ENCODE measurements at regions not wholly inside any gene's neighbourhood (a gene's known extent, or its start where the extent isn't known, plus 50 kb on each side); places are given as distances from the start of the nearest gene placed in this dataset.
A peak's percentile ranks its signal among the peaks of the same experiment; 100 is the strongest.

- DNase-seq = no peak
Observed at GRCh38 chr6:14276071-14276470, 158.5 kb downstream of the CD83 start.

GRCh38 chr6:14276667-14277404 is 159.3 kb downstream of the CD83 start:
- DNase-seq = no peak

DNA sequence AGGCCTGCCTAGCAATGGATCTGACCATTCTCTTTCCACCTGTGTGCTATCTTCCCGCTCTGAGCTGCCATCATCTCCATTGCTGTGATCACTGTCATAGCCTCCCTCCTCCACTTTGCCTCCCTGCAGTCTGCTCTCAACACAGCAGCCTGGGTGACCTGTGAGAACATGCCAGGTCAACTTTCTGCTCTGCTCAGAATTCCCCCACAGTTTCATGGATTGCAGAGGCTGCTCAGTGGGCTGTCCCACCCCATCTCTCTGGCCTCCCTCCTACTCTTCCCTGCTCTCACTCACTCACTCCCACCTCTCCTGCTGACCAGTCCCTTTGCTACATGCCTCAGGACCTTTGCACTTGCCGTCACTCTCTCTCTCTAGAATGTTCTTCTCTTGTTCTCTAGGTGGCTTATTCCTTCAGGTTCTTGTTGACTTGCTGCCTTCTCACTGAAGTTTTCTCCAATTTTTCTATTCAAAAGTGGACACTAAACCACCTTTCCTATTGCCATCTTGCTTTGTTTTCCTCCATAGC is 159.9 kb downstream of the CD83 start:
- DNase-seq = no peak

GRCh38 chr6:14278006-14278405 is 160.4 kb downstream of the CD83 start:
- DNase-seq = no peak

GRCh38 chr6:14278446-14278845 is 160.9 kb downstream of the CD83 start:
- DNase-seq = no peak

- DNase-seq = no peak
Observed at GRCh38 chr6:14280006-14280510, 162.5 kb downstream of the CD83 start.

- no peak for DNase-seq
Observed at GRCh38 chr6:14280766-14281293, 163.3 kb downstream of the CD83 start.

DNA sequence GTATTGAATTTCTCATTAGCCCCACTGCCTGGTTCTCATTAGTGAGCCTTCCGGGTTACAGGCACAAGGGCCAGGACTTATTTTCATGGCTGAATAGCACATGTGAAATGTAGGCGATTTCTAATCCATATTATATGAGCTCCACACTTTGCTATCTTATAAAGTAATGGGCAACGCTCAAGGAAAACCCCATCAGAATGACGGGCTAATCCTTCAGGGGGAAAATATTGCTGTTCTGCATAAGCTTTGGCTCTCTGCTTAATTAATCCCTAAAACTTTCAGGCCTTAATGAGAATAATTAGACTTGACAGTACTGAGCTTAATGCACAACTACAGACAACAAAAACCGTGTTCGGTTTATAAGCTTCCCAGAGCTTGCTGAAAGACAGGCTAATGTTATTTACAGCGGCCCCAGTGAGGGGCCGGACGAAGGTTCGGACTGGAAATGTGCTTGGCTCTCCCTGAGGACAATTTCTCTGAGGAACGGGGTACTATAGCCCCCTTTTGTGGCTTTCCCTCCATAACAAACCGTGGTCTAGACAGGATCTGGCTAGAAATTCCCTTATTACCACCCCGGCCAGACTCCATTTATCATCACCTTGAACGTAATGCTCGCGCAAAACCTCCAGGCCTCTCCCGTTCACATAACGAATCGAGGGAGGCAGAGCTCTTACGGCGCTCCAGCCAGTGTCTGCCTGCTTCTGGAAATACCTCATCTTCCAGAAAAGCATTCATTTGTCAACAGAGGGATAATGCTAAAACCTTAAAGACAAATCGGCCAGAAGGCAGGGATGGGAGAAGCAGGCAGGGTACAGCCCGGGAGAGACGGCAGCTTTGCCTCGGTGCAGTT is 164.5 kb downstream of the CD83 start:
- DNase-seq = no peak

GRCh38 chr6:14282854-14283505 is 165.4 kb downstream of the CD83 start:
- no peak for DNase-seq

- DNase-seq = no peak
Observed at GRCh38 chr6:14283600-14284235, 166.1 kb downstream of the CD83 start.

DNA sequence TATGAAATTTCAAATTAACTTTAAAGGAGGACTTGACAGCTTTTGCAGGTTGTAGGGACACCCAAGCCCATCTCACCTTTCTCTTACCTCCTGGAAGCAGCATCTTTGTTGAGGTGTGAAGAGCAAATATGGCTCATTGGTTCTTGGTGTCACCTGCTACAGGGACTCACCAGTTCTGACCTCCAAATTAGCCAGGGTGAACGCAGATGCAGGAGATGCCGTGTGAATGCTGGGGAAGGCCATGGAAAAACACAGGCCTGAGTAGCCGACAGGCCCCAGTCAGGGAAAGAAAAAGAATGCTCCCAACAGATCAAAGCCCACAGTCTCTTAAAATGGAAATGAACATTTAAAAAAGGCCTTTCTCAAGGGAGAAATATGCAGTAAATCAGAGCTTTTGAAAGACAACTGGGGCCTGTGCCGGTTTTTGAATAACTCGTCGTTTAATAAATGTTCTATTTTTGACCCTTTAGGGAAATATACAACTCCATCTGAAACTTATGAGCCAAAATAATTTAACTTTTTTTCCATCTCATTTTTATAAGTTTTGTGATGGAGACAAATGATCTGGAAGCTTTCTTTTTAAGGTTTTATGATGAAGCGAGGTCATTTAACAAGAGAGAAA is 167.5 kb downstream of the CD83 start:
- DNase-seq = no peak

- no peak for DNase-seq
Observed at GRCh38 chr6:14286144-14286543, 168.6 kb downstream of the CD83 start.

- no peak for DNase-seq
Observed at GRCh38 chr6:14286634-14287428, 169.3 kb downstream of the CD83 start.

DNA sequence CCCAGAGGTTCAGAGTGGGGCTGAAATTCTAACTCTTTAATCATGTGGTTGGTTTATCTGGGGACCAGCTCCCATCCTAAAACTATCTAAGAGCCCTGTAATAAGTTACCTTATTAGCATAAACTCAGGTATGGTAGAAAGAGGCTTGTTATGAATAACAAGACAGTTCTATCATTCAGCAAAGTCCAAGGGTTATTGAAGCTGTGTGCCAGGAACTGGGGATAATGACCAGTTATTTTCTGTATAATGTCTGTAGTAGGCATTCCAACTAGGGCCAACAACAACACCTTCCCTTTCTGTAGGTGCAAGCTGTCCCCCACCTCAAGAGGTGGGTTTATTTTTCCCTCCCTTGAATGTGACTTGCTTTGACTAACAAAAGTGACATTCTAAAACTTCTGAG is 170.1 kb downstream of the CD83 start:
- no peak for DNase-seq

- no peak for DNase-seq
Observed at GRCh38 chr6:14288910-14289309, 171.3 kb downstream of the CD83 start.

- DNase-seq = no peak
Observed at GRCh38 chr6:14290041-14290771, 172.6 kb downstream of the CD83 start.

- no peak for DNase-seq
Observed at GRCh38 chr6:14290772-14291330, 173.3 kb downstream of the CD83 start.

- DNase-seq = no peak
Observed at GRCh38 chr6:14291331-14291730, 173.8 kb downstream of the CD83 start.

GRCh38 chr6:14292119-14292518 is 174.5 kb downstream of the CD83 start:
- peak; percentile 87 for DNase-seq
